Cerebellar nuclear complex (tissue), 1 donor: ENCODE measurements at regions not wholly inside any gene's neighbourhood (a gene's known extent, or its start where the extent isn't known, plus 50 kb on each side); places are given as distances from the start of the nearest gene placed in this dataset.
A peak's percentile ranks its signal among the peaks of the same experiment; 100 is the strongest.

Experiments used
- DNase-seq, 2 experiments: peaks; one replicate each; lab custom pipeline; 2025; lab: John Stamatoyannopoulos, UW

DNA sequence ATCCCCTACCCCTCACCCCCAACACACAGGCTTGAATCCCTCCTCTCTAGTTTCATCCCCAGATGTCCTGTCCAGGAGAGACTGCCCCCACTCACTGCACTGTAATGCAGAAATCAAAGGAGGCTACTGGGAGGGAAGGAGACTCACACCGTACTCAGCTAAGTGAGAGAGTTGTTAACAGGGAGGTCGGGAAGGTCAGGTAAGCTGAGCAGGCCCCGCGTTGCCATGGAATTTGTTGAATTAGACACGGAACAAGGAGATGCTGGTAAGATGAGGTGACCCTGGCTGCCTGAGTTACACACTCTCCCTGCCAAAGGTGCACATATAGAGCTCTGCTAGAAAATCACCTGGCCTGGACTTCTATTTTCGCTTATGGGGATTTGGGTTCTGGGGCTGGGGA is 197.9 kb downstream of the NXPE2 start:
- DNase-seq: no peak

DNA sequence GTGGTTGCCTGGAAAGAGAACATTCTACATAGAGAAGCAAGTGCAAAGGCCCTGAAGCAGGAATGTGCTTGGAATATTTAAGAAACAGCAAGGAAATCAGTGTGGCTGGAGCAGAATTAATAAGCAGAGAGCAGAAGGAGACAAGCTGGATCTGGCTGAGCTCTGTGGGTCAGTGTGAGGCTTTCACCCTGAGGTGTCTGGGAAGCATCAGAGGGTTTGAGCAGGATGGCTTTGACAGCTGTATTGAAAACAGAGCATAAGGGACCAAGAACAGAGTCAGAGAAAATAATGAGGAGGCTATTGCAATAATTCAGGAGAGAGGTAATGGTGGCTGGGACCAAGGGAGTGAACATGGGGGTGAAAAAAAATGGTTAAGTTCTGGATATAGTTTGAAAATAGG is 199.6 kb downstream of the NXPE2 start:
- no peak for DNase-seq

DNA sequence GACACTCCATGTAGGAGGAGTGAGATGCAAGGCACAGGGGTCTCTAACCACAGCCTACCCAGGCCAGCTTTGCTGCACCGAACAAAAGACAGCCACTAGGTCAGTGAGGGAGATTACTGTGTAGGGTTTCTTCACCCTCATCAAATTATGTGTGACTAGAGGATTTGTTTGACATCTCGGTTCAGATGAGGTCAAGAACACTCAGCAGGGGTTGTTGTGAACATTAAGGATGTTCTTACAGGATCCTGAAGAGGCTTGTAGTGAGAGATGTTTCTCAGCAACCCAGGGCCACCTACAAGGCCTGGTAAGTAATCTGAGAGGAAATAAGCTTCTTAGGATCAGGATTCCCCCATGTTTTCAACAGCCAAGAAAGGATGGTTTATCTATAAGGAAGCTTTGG is 202.1 kb downstream of the NXPE2 start:
- no peak for DNase-seq

DNA sequence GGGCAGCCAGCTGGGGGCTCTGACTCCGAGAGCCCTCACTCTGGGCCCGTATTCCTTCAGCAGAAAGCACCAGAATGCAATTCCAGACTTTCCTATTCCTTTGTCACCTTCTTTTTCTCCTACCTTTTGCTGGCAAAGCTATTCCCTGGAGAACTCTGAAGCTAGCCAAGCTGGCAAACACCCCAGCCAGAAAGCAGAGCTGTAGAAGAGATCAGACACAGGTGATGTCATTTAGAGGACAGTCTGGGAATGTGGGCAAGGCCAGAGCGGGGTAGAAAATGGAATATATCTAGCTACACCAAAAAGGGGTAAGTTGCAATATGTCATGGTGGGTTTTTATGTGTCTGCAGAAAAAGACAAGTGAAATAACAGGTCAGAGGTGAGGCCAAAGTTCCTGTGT is 205.1 kb downstream of the NXPE2 start:
- DNase-seq: peak in 1 of 2 experiments; percentile 29

DNA sequence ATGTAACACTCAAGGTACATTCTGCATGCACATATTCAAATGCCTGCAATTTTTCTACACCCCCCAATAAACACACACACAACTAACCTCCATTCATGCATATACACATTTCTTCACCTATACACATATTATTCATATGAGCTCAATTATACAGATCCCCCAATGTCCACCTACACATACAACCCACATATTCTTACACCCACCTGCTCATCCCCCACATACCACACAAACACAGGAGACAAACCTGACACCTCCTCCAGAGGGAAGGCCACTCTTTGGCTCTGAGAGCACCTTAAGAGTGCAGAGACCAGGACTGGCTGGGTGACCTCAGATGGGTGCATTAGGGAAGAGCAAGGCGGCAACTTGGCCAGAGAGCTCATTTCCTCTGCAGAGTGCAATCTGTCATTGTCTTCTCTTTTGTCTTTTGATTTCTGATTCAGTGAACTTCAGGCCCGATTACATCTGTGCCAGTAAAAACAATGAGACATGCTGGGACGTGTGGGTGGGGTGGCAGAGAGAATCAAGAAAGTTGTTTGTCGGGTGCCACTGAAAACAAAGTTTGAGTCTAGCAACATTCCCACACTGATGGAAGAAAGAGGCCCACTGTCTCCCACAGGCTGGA is 208.4 kb downstream of the NXPE2 start:
- no peak for DNase-seq

DNA sequence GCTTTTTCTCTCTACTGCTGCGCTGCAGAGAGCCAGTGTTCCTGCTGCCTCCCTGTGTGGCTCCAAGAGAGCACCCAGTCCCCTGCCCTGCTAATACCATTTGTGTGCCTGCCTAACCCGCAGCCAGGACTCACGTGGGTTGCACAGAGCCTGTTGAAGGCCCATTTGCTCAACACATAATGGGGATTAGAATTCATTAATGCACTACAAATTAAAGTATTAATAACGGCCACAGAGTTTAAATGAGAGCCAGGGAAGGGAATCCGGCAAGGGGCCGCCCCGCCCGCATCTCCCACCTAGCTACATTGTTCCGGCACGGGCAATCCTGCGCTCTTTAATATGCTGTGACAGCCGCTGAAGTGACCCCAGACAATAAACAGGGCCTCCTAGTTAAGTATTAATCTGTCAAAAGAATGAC is 211.3 kb downstream of the NXPE2 start:
- DNase-seq: no peak

DNA sequence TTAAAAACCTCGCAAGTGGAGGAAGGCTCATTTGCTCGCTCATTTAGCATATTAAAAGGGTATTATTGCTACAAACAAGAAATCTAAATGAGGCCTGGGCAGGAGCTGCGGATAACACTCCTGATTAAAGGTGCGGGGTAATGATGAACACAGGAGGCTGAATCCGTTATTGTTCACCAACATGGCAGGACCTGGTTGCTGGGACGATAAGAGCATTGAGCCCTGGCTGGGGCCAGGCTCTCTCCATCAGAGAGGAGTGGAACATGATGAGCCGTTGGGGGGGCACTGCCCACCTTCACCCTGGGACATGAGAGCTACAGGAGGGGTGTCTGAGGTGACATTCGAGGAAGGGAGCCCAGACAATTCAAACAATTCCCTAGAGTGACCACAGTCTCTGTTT is 211.7 kb downstream of the NXPE2 start:
- no peak for DNase-seq

DNA sequence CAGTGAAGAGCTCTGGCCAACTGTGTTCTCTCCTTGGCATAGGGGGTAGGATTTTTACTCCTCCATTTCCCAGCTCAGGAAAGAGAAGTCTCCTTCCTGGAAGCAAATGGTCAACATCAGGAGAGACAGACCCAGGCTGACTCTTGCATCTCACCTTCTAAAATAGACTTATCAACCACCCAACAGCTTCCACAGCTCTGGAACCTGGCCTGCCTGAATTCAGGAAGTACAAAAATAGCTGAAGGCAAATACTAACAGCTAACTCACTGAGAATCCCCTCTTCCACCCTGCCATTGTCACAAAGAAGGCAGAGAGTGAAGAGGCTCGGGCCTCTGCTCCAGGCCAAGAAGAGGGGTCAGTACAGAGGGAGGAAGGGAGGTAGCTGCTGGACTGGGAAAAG is 213.6 kb downstream of the NXPE2 start:
- no peak for DNase-seq

DNA sequence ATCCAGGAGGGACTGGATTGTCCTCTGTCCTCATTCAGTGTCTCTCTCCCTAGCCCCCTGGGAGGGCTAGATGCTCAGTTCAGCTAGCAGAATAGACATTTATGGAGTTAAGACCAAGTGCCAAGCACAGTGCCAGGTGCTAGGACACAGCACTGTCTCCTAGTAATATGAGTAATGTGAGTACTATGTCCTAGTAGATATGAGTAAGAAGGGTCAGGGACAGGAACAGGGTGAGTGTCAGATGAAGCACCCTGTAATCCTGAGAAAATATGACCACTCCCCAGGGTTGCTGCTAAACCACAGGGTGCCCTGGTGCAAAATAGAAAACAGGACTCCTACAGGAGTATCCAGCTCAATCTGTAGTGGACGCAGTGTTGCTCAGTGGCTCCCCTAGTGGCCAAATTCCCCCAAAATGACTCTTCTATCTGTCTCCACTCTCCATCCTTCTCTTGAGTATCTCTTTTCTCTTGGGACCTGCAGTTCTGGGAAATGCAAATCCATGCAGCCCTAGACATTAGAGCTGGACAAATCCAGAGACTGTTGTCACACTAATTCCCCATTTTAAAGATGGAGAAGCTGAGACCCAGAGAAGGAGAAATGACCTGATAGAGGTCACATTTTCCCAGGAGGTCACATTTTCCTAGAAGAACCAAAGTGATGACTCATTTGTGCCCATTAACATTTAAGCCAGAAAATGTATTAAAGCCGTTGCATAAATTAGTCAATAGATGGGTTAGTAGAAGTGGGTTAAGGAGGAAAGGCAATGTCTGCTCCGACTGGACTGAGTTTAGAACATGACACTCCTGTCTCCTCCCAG is 214.3 kb downstream of the NXPE2 start:
- DNase-seq: no peak

DNA sequence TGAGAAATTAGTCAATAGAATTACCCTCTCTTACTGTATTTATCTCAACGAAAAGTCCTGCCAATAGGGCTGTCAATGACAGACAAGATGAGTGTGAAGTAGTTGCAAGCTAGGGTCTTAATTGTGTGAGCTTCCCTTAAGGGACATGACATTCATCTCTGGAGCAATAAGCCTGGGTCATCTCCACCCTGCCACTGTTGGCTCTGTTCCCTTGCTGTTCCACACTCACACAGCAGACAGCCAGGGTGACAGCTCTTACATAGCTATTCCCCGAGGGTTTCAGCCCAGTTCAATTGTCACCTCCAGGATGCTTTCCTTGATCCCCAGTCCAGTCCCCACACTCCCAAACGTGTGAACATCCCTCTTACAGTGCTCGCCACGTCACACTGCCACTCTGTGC is 215.0 kb downstream of the NXPE2 start:
- DNase-seq: no peak

DNA sequence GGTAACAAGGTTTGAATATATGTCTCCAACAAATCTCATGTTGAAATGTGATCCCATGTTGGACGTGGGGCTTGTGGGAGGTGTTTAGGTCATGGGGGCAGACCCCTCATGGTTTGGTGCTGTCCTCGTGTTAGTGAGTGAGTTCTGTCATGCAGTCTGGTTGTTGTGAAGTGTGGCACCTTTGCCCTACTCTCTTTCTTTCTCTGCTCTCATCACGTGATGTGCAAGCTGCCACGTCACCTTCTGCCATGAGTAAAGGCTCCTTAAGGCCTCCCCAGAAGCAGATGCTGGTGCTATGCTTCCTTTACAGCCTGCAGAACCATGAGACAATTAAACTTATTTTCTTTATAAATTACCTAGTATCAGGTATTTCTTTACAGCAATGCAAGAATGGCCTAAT is 218.3 kb downstream of the NXPE2 start:
- DNase-seq: no peak

DNA sequence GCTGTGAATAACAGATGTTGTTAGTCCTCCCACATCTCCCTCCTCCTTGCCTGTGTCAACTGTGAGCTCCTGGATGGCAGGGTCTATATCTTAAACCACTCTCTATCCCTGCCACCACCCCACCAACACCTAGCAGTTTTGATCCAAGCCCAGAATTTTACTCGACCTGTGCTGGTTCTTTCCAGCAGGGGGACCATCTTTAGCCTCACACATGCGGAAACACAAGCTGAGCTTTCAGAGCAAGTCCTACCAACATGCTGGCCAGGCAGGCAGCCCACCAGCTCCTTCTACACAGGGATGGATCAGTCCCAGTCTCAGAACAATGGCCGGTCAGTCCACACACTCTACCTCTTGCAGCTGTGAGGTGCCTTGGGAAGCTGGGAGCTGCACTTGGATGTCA is 231.5 kb downstream of the NXPE2 start:
- DNase-seq: no peak

DNA sequence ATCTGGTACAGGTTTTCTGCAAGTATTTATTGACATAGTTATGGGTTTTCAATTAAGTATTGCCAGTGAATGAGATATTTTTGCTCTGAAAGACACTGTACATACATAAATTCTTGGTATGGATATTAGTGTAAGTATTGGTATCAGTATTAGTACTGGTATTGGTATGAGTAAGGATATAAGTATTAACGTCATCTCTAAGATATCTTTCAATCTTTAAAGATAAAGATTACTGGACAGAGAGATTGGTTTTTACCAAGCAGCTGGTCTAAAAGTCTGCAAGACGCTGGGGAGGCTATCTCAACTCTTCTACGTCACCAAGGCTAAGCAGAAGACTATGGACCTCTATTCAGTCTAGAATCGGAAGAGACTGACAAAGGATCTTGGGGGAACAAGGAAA is 234.5 kb downstream of the NXPE2 start:
- DNase-seq: no peak

DNA sequence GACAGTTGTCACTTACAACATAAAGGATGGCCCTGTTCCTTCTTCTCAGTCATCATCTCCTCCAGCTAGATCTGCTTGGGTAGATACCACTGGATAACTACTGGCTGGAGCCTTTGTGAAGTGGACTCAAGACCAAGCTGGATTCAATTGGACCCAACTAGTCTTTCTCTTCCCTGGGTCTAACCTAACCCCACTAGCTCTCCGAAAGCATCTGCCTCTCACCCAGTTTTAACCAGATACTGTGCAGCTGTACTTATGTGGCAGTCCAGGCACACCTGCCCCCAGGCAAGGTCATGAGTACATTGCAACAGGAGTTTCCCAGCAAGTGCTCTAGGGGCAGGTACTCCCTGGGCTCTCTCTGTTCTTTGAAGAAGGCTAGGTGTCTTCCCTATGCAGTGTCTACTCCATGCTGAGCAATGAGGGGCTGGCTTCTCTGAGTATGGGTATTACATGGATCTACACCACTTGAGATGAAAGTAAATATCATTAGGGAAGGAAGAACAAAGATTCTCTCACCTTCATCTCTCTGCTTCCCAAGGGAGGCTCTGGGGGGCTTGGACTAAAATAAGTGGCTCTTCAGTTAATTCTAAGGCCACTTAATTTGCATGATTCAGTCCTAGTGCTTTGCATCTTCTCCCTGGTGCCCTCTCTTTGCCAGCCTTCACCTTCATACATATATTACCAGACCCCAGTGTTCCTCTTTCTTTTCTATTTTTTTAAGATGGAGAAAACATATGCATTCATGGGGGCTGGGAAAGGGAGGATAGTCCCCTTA is 236.1 kb downstream of the NXPE2 start:
- no peak for DNase-seq

DNA sequence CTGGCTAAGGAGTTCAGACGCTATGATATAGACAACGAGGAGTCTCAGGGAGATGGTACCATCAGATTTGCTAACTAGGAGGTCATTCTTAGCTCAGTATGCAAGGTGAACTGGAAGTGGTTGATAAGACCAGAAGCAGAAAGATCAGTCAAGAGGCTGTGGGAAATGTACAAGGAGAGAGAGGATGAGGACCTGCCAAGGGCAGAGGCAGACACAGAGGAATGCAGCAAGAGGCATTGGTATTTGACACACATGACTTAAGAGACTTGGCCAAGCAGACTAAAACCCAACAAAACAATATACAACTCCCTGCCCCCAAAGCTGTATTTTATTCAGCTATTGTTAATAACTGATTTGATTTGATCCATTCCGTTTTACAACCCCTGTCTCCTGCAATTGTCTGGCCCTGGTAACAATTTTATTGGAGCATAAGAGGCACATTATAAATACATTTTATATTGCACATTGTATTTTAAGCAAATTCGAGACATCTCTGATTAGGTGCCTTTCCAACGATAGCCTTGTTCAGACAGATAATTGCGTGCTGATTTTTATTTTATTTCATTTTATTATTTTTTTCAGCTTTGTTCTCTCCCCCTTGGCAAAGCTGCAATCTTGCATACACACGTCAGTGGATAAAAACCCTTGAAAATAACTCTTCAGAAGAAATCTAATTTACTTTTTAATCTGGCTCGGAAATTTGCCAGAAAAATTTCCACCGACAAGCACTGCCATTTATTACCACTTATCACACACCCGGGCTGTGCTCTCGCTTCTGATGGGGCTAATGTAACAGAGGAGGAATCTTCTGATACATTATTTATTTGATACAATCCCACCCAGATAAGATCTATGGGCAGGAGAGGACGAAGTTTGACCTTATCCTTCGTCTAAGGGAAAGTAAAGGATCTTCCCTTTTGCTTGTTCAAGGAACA is 237.8 kb downstream of the NXPE2 start:
- DNase-seq: no peak

DNA sequence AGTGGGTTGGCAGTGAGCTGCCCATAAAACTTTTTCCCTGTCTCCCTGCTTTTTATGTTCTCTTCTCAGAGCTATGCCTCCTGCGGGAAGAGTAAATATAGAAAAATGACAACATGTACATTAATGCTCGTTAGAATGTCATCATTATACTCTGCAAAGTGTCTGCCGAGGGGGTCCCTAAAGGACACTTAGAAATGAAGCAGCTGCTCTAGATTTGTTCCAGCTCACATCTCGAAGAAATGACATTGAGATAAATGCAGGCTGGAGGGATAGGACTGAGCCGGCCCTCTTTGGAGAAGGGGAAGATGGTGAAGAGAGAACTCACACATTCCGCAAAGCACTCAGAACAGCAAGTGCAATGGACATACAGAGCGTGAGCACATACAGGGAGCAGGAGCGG is 240.0 kb downstream of the NXPE2 start:
- DNase-seq: no peak

DNA sequence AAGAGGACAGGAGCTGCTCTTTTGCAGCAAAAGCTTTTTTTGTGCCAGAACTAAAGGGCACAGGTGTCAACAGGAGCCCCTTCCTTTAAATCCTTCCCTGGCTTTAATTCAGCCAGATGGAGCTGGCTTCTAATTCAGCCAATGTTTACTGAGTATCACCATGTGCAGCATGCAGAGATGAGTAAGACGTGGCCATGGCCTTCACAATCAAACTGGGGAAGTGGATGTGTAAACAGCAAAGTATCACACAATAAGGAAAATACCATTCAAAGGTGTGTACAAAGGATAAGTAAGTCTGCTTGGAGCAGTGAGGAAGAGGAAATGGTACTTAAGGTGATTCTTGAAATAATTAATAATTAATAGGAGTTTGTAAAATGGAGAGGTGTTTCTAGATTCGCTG is 243.4 kb downstream of the NXPE2 start:
- no peak for DNase-seq

DNA sequence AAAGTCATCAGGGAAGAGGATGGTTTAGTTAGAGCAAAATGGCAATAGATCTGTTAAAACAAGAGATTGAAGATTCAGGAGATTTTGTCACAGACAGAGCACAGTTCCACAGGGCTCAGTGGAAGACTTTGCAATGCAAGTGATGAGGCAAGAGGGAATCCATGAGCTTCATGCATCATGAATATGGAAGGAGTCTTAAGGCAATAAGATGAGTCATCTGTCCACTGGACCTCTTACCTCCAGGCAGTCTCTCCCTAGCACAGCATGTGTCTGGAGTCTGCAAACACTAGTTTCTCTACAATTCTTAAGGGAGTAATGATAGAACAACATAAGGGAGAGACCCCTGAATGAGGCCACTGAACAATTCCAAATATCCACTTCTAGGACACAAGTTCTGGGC is 245.7 kb downstream of the NXPE2 start:
- DNase-seq: no peak

DNA sequence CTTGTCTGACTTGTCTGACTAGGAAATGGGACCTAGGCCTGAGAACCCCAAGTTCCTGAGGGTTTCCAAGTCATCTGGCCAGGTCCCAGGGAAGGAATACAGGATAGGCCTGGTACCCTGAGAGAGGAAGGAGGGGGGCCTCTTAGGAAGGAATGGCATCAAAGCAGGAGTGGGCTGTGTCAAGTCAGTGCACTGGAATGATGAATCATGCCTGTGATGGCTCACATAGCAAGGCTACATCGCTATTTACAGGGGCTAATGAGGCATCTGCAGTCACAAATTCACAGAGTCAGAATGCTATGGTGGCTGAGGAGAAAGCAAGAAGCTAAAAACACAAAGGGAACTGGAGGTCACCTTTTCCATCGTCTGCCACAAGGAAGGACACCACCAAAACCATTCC is 247.3 kb downstream of the NXPE2 start:
- DNase-seq: no peak

DNA sequence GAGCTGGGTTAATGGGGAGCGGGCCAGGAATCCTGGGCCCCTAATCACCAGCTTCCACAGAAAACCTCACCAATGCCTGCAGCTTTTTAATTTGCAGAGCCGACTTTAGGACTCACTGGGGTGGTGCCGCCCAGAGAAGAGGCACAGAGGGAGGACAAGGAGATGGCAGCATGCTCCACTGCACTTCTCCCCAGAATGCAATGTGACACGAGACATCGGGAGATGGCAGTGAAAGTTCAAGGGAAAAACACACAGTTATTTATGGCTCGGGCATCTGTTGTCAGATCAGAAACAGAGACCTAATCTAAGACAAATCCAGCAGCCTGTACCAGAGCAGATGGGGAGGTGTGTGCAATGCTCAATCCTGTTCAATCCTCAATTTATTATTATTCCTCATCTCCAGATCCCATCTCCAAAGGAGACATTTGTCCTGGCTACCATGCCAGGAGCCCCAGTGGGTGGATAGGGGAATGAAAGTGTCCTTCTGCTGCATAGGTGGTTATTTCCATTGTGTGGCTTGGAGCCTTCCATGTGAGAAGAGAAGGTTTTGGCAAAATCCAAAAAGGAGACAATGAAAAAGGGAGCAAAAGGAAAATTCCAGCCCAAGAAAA is 250.0 kb downstream of the NXPE2 start:
- DNase-seq: peak; percentile 98 to 99

DNA sequence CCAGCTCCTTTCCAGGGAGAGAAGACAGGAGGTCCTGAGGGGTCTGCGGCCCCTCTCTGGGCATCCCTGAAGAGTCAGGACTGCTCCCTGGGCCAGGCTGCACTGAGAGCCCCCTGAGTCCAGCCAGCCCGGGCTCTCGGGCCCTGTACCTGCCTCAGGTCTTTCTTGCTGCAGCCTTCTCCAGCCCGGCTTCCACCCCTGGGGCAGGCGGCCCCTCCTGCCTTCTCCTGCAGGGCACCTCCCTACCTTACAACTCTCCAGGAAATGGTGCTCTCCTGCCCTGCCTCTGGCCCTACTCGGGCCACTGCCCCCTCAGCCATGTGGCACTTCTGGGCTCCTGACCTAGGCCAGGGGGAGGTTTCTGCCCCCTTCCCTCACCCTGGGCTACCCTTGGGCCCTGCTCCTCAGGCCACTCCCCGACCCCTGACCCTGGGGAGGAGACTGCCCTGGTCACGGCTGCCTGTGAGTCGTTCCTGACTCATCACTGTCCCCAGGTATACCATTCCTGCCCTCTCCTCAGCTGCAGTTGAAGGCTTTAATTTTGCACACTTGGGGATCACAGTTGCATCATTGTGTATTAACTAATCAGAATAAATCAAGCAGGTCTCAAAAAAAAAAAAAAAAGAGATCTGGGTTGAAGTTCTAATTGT is 251.1 kb downstream of the NXPE2 start:
- no peak for DNase-seq
